Tibial artery (tissue), 4 donors: ENCODE measurements at regions not wholly inside any gene's neighbourhood (a gene's known extent, or its start where the extent isn't known, plus 50 kb on each side); places are given as distances from the start of the nearest gene placed in this dataset.

ENCODE experiments used
- DNase-seq, 2 donors: peaks; one replicate each; pipeline ENCODE4 v3.0.0-alpha.2; 2019
- H3K27ac ChIP-seq, 2 donors: fragments of 200-600 bp; sonication (generic) in 1 of 2; 1 replicate in 1 of 2; 2 replicates in 1 of 2; pipeline ENCODE4 v1.5.1; 2018 to 2019; ENCODE audit warnings: mild to moderate bottlenecking in 1 of 2
- H3K27me3 ChIP-seq, 2 donors: fragments of 200-600 bp; sonication (generic) in 1 of 2; one replicate each; pipeline versions ENCODE4 v1.5.1 to v1.6.0; 2016 to 2019
- H3K36me3 ChIP-seq, 3 donors: fragments of 200-600 bp; sonication (generic) in 2 of 3; one replicate each; pipeline ENCODE4 v1.5.1; 2016 to 2019; ENCODE audit warnings: mild to moderate bottlenecking in 2 of 3
- H3K4me1 ChIP-seq, 4 donors: fragments of 200-600 bp; sonication (generic) in 2 of 4; 1 replicate in 3 of 4; 2 replicates in 1 of 4; pipeline ENCODE4 v1.5.1; 2016 to 2019
- H3K4me3 ChIP-seq, 2 donors: fragments of 200-600 bp; sonication (generic) in 1 of 2; 1 replicate in 1 of 2; 2 replicates in 1 of 2; pipeline ENCODE4 v1.5.1; 2018 to 2019; ENCODE audit warnings: mild to moderate bottlenecking in 2 of 2
- H3K9me3 ChIP-seq, 3 donors: fragments of 200-600 bp; sonication (generic) in 1 of 3; one replicate each; pipeline ENCODE4 v1.5.1; 2016 to 2019
- CTCF ChIP-seq, 2 experiments: fragments of 200-600 bp in 1 of 2; fragments of 450-650 bp in 1 of 2; IDR thresholded peaks; one replicate each; pipeline ENCODE4 v1.5.1; 2017 to 2019; ENCODE audit warnings: antibody characterized with exemption in 2 of 2, mild to moderate bottlenecking in 1 of 2, moderate library complexity in 1 of 2
- intact Hi-C: fragments of 100-400 bp; cut with DNase I; formaldehyde crosslinking; loops from one replicate; pipeline ENCODE4 v1.15.0; 2023; ENCODE audit warnings: low total_unique reads

GRCh38 chr18:25648716-25649260, 296.8 kb upstream of the ZNF521 start:
- no peaks in the 10 kb centered on the region for H3K36me3 ChIP-seq
- no peaks in the 10 kb centered on the region for H3K27me3 ChIP-seq
- TF ChIP-seq CTCF (IDR thresholded peaks at IDR 0.05), result no peak
- no peak overlapping the region for H3K4me3 ChIP-seq
- DNase-seq, result no peak
- no peaks in the 10 kb centered on the region for H3K4me1 ChIP-seq
- no peaks in the 10 kb centered on the region for H3K9me3 ChIP-seq
- intact Hi-C loops, result no loop called here
- no peak overlapping the region for H3K27ac ChIP-seq

GRCh38 chr18:25647404-25647803, 295.4 kb upstream of the ZNF521 start:
- intact Hi-C loops, result no loop called here

GRCh38 chr18:25646971-25647370, 295.0 kb upstream of the ZNF521 start:
- Histone ChIP-seq H3K27ac (no peak overlapping the region), H3K27me3 (no peaks in the 10 kb centered on the region), H3K4me3 (no peak overlapping the region), H3K36me3 (no peaks in the 10 kb centered on the region), H3K9me3 (no peaks in the 10 kb centered on the region), H3K4me1 (no peaks in the 10 kb centered on the region)
- DNase-seq, result no peak
- no peak for TF ChIP-seq CTCF (IDR thresholded peaks at IDR 0.05)
- intact Hi-C loops, result no loop called here

More at GRCh38 chr18:25647404-25647803, 295.4 kb upstream of the ZNF521 start:
- DNase-seq, result no peak
- H3K9me3 ChIP-seq, result no peaks in the 10 kb centered on the region
- H3K4me1 ChIP-seq, result no peaks in the 10 kb centered on the region
- H3K4me3 ChIP-seq, result no peak overlapping the region
- no peak for TF ChIP-seq CTCF (IDR thresholded peaks at IDR 0.05)
- no peaks in the 10 kb centered on the region for H3K36me3 ChIP-seq
- H3K27ac ChIP-seq, result no peak overlapping the region
- no peaks in the 10 kb centered on the region for H3K27me3 ChIP-seq

GRCh38 chr18:25639596-25639995, 287.6 kb upstream of the ZNF521 start:
- Histone ChIP-seq H3K9me3 (no peaks in the 10 kb centered on the region), H3K4me1 (no peaks in the 10 kb centered on the region), H3K27me3 (no peaks in the 10 kb centered on the region), H3K36me3 (no peaks in the 10 kb centered on the region), H3K4me3 (no peak overlapping the region), H3K27ac (no peak overlapping the region)
- intact Hi-C loops, result no loop called here
- no peak for TF ChIP-seq CTCF (IDR thresholded peaks at IDR 0.05)
- no peak for DNase-seq

- Histone ChIP-seq H3K4me1 (no peaks in the 10 kb centered on the region), H3K9me3 (no peaks in the 10 kb centered on the region), H3K4me3 (no peak overlapping the region), H3K27me3 (no peaks in the 10 kb centered on the region), H3K27ac (no peak overlapping the region), H3K36me3 (no peaks in the 10 kb centered on the region)
- no peak for DNase-seq
- no peak for TF ChIP-seq CTCF (IDR thresholded peaks at IDR 0.05)
- intact Hi-C loops, result no loop called here
Measured at GRCh38 chr18:25633563-25633962, 281.6 kb upstream of the ZNF521 start.

- DNase-seq, result no peak
- no peaks in the 10 kb centered on the region for H3K27me3 ChIP-seq
- no peak for TF ChIP-seq CTCF (IDR thresholded peaks at IDR 0.05)
- intact Hi-C loops, result no loop called here
- peaks cover 0 to 21% (median 6%) of the 10 kb centered on the region in 3 donors for H3K9me3 ChIP-seq
- H3K4me1 ChIP-seq, result no peaks in the 10 kb centered on the region
- H3K36me3 ChIP-seq, result no peaks in the 10 kb centered on the region
- H3K4me3 ChIP-seq, result no peak overlapping the region
- H3K27ac ChIP-seq, result no peak overlapping the region
Measured at GRCh38 chr18:25630682-25631081, 278.7 kb upstream of the ZNF521 start.
